HG03565 (cell line): ENCODE measurements at regions not wholly inside any gene's neighbourhood (a gene's known extent, or its start where the extent isn't known, plus 50 kb on each side); places are given as distances from the start of the nearest gene placed in this dataset.
"Not testable (repeated sequence)": the region's sequence is repeated elsewhere in the genome, so short reads cannot be mapped to it uniquely, and the experiment has no call there.

Experiments
- ATAC-seq: cut with Tn5 transposase; IDR thresholded peaks from one replicate; pipeline ENCODE4 v1.9.1; 2021; ENCODE audit warnings: mild to moderate bottlenecking, moderate library complexity; ENCODE audit not compliant: unreplicated experiment

DNA sequence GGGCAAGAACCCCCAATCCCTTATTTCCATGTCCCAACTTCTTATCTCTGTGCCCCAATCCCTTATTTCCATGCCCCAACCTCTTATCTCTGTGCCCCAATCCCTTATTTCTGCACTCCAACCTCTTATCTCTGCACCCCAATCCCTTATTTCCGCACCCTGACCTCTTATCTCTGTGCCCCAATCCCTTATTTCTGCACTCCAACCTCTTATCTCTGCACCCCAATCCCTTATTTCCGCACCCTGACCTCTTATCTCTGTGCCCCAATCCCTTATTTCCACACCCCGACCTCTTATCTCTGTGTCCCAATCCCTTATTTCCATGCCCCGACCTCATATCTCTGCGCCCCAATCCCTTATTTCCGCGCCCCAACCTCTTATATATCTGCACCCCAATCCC lies 150.8 kb upstream of the NR4A3 start:
- not testable (repeated sequence) for ATAC-seq

DNA sequence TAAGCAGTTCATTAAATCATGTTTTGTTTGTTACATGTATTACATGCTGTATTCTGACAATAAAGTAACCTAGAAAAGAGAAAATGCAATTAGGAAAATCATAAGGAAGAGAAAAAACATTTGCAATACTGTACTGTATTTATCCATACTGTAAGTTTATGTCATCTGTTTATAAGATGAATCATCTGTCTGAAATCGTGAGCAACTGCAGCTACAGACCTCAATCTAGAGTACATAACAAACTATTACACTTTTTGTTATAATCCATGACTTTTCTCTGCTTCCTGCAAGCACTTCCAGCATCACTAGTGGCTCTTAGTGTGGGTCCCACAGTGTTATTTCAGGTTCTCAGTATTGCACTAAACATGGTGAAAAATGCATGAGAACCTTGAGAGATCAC lies 144.4 kb upstream of the NR4A3 start:
- ATAC-seq, result no peak

DNA sequence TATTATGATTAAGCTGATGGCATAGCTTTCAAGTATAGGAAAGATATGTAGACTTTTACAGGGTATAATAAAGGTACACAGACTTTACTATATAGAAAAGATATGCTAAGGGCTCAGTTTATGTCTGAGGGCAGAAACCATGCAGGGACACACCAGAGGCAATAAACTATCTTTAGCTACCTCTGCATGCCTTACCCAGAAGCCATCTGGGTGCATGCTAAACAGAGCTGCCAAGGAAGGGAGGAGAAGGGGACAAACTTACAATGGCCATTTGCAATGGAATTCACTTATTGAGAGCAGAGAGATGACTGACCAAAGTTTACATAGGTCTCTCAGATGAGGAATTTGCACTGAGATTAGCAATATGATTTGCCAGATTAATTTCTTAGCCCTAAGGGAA lies 143.1 kb upstream of the NR4A3 start:
- ATAC-seq, result no peak

DNA sequence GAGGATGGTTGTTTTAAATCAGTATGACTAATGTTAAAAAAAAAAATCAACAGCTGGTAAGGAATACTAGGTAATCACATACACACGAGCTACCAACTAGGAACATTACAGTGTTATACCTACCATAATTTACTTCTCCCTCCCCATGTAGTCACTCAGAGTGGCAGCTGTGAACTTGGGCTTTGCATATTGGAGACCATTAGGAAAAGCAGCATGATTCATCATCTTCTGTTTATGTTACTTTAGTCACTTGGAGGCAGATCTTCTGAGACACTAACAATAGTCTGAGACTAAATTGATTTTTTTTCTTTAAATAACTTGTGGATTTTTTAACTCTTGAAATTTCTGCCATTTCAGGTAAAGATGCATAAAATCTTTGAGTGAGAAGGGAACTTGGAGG lies 141.5 kb upstream of the NR4A3 start:
- no peak for ATAC-seq

DNA sequence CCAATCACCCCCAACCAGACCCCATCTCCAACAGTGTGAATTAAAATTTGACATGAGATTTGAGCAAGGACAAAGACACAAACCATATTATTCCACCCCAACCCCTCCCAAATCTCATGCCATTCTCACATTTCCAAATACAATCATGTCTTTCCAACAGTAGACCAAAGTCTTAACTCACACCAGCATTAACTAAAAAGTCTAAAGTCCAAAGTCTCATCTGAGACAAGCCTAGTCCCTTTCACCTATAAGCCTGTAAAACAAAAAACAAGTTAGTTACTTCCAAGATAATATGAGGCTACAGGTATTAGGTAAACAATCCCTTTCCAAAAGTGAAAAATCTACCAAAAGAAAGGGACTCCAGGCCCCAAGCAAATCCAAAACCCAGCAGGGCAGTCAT lies 140.6 kb upstream of the NR4A3 start:
- no peak for ATAC-seq

DNA sequence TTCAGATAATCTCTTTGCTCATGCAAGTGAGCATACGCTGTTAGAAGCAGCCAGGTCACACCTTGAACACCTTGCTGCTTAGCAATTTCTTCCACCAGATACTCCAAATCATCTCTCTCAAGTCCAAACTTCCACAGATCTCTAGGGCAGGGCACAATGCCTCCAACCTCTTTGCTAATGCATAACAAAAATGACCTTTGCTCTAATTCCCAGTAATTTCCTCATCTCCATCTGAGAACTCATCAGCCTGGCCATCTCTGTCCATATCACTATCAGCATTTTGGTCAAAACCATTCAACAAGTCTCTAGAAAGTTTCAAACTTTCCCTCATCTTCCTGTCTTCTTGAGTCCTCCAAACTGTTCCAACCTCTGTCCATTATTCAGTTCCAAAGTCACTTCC lies 139.3 kb upstream of the NR4A3 start:
- no peak for ATAC-seq

DNA sequence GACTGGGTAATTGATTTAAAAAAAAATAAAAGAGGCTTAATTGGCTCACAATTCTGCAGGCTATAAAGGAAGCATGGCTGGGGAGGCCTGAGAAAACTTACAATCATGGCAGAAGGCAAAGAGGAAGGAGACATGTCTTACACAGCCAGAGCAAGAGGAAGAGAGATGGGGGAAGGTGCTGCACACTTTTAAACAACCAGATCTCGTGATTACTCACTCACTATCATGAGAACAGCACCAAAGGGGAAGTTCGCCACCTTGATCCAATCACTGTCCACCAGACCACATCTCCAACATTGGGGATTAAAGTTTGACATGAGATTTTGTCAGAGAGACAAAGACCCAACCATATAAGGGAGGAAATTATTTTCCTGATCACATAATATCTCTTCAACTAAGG lies 138.8 kb upstream of the NR4A3 start:
- no peak for ATAC-seq

DNA sequence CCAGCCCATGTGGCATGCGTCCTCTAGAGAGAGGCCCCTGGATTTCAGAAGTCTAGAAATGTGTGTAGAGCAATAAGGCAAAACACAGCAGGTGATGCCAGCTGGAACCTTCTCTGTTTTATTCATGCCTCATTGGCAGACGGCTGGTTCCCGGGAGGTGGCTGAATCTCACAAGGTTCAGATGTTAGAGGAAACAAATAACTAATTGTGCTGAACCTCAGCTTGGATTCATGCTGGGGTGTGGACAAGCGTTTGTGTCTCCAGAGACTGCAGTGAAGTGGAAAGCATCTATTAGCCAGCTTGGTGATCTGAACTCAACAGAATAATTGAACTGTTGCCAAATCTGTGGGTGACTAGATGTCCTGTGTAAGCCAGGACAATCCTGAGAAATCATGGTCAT lies 131.1 kb upstream of the NR4A3 start:
- ATAC-seq, result no peak

DNA sequence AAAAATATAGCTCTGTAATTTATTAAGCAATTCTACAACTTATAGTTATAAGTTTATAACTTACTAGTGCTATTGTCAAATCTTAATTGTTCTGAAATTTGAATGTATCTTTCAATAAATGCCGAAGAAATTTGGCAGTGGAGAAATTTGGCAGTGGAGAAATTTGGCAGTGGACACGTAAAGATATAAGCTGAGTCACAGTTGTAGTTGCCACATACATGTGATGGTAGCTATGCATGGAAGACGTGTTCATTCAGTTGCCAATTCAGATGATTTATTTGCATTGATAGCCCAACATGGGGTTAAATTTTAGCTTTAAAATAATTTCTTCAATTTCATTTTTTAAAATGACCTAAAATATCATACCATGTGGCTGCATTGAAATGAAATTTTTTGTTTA lies 127.8 kb upstream of the NR4A3 start:
- ATAC-seq, result no peak

DNA sequence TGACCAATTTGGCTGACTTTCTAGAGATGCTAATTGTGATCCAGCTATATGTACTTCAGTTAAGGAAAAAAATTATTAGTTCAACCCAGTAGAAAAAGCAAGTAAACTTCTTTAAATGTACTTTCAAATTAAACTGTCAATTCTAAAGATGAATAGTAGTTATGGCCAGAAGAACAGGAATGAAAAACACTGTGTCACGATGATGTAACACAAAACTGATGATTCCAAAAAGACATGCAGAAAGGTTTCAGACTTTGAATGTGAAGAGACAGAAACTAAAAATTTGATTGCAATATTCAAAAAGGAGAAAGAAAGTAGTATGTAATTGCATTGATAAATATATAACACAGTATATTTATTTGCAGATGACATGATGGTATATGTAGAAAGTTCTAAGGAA lies 127.3 kb upstream of the NR4A3 start:
- no peak for ATAC-seq

DNA sequence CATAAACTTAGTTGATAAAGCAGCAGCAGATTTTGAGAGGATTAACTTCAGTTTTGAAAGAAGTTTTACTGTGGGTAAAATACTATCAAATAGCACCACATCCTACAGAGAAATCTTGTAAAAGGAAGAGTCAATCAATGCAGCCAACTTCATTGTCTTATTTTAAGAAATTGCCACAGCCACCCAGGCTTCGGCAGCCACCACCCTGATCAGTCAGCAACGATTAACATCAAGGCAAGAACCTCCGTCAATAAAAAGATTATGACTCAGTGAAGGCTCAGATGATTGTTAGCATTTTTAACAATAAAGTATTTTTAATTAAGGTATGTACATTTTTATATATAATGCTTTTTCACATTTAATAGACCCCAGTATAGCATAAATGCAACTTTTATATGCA lies 122.3 kb upstream of the NR4A3 start:
- ATAC-seq, result no peak

DNA sequence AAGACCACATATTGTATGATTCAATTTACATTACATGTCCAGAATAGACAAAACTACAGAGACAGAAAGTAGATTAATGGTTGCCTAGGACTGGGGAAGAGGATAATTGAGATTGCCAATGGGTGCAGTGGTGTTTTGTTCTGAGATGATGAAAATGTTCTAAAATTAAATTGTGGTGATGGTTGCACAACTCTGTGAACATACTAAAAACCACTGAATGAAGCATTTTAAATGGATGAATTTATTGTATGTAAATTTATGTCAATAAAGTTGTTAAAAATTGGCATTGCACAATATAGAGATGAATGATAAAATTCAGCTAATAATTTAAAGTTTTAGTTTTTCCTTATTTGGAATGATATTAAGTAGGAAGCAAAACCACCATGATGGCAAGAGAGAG lies 109.5 kb upstream of the NR4A3 start:
- no peak for ATAC-seq

DNA sequence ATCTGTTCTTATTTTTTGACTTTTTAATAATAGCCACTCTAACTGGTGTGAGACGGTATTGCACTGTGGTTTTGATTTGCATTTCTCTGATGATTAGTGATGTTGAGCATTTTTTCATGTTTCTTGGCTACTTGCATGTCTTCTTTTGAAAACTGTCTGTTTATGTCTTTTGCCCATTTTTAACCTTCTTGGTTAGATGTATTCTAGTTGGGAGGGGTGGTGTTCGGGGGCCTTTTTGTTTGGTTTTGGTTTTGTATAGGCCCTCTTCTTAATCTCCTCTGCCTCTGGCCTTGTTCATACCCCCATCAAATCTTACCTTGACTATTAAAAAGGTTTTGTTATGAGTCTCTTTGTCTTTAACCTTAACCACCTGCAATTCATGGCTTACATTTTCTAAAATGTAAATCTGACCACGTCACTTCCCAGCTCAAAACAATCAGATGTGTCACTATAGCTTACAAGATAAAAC lies 107.8 kb upstream of the NR4A3 start:
- ATAC-seq, result peak; percentile 54

DNA sequence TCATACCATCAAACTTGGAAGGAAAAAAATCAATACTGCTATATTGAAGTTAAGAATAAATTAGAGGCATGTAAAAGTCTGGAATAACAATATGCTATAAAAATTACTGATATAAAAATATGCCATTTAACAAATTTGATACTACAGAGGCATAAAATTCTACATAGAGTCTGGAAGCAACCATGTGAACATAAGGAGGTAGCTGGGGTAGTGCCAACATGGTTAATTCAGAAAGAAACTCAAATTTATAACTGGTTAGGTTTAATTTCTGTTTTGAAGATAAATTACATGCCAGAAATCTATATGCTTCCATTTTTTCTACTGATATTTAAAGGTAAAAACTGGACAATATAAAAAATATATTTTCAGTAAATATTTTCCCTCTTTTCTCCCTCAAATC lies 103.1 kb upstream of the NR4A3 start:
- ATAC-seq, result no peak

DNA sequence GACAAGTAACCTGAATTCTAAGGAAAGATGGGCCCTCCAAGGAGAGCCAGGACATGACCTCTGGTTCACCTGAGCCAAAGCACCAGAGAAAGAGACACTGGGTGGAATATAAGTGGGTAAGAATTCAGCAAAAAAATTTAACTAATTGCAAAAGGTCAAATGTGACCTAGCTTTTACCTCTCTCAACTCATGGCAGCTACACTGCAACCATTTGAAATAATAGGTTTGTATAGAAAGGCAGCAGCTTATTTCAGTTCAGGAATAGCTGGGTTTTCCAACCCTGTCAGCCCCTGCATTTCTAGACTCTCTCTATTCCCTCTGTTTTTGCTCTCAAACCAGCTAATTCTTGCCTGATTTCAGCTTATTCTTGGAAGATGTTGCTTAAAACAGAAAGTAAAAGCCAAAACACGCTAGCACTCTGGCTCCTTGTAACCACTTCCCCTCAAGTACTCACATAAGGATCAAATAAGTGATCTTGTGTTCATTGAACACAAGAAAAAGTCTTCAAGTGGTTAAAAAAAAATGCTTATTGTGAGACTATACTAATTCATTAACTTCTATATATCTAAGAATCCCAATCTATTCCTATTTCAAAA lies 101.1 kb upstream of the NR4A3 start:
- ATAC-seq, result peak; percentile 65

DNA sequence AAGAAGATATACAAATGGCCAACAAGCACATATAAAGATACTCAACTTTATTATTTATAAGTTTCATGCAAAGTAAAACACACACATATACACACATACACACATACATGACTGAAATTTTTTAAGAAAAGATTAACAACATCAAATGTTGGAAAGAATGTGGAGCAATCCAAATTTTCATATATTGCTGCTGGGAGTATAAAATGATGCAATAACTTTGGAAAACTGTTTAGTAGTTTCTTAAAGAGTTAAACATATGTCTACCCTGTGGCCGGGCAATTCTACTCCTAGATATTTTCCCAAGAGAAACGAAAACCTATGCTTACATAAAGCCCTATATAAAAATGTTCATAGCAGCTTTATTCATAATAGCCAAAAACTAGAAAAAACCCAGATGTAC lies 99.8 kb upstream of the NR4A3 start:
- ATAC-seq, result no peak

DNA sequence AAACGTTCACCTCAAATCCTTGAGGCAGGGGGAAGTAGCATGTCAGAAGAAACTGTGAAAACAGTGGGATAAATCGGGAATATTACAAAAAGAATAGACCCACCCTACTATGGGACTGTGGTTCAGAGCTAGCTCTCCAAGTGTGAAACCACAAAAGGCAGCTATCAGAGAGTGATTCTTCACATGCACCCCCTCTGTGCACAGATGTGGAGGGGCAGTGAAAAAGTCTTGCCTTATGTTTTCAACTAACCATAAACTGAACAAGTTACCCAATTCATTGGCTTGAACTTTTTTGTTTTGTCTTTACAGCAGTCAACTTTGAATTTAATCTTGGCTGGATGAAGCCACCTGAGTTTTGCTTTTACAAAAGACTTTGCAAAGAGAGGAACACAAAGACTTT lies 98.8 kb upstream of the NR4A3 start:
- ATAC-seq, result peak; percentile 56

DNA sequence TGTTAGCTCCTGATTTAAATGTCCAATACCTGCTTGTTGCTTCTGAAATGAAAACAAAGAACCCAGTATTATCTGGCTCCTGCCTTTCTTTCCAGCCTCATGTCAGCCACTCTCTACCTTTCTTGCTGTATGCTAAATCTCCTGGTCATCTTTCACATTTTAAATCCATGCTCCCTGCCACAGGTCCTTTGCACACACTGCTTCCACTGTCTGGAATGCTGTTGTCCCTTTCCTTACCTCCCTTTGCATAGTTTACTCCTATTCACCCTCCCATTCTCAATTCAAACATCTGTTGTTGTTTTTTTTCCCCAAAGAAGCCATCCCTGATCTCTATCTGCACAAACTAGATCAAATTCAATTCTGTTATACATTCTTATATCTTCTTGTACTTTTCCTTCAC lies 97.0 kb upstream of the NR4A3 start:
- no peak for ATAC-seq

DNA sequence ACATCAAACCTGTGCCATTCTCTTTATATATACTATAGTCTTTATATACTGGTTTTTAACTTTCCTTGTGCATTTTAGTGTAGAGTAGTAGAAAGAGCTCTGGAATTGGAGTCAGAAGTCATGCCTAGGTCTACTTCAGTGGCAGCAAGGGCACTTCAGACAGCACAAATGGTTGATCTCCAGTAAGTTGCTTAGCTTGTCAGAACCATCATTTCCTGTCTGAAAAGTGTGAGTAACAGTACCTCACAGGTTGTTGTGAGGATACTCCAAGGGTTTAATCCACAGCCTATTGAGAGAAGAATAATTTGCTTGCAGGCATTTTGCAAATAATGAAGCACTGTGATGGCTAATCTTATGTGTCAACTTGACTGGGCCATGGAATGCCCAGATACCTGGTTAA lies 95.8 kb upstream of the NR4A3 start:
- ATAC-seq, result no peak

DNA sequence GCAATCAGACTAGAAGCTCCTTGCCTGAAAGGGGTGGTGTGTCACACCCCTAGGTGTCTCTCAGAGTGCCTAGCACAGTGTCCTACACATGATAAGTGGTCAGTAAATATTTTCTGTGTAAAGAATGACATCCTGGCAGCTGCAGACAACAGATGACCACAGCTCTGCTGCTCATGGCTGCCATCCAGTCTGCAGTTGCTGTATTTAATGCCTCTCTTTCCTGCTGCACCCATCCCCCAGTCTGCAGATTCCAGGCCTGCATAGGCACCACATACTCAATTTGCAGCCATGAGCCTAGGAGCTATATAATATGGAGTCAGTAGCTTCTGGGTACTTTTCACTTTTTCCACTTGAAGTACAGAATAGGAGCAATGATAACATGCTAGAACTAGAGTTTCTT lies 94.9 kb upstream of the NR4A3 start:
- no peak for ATAC-seq

DNA sequence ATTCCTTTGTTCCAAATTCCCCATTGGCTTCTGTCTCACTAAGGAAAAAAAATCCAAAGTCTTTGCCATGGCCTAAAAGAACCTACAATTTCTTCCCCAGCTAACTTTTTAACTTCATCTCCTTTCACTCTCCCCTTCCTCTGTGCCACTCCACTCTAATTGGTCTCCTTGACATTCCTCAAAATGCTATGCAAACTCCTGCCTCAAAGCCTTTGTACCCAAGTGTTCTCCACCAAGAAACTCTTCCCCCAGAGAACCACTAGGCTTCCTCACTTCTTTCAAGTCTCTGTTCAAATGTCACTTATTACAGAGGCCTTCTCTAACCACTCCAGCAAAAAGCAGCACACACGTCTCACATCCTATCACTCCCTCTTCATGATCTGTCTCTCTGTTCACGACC lies 91.6 kb upstream of the NR4A3 start:
- no peak for ATAC-seq

DNA sequence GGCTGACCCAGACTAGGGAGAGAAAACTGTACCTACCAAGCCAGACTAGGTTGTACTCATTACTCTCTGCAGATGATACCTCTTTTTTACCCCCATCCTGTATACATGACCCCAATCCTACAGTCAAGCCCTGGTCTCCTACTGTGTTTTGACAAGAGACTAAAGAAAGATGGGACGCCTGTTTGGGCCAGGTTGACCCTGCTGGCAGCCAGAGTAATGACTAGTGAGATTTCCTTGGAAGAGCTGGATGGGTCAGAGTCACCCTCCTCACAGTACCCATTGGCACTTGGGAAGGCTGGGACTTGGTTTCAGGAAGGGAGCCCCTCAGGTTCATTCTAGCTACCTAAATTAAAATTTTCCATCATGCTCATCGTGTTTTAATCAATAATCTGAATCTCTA lies 89.7 kb upstream of the NR4A3 start:
- ATAC-seq, result no peak

DNA sequence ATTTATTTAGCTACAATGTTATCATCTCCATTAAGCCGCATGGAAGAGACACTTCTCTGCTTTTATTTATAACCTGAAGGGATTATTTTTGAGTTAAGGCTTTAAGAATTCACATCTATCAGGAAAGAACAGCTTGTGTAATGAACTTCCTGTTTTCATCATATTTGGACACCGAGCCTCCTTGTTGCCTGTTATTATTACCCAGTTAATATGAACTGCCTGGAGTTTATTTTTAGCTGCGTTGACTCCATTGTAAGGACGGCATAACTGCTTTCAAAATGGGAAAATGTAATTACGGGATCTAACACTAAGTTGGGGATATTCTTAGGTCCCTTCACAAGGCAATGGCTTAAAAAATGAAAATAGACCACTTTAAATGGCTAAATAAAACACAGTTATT lies 89.0 kb upstream of the NR4A3 start:
- ATAC-seq, result no peak

DNA sequence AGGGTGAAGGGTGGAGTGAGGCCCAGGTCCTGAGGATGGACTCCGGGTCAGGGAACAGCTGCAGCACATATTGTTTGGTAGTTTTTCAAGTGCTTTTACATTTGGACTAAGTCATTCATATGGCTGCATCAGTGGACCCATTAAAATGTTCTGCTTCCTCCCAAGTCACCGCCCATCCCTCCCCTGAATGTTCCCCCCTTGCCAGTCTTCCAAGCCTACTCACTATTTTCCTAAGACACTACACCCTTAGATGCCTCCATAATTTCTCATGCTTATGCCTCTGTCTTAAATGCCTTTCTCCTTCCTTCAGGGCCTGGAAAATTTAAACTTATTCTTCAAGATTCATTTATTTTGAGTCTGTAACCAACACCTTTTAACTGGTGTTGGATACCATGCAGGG lies 86.6 kb upstream of the NR4A3 start:
- ATAC-seq, result no peak
